ENCODE measurements at regions not wholly inside any gene's neighbourhood (a gene's known extent, or its start where the extent isn't known, plus 50 kb on each side); places are given as distances from the start of the nearest gene placed in this dataset.

- ChIA-PET CTCF (no interaction called here), POLR2A (ENCODE audit: low non-redundant PET) (no interaction called here)
- no peak overlapping the region for H3K27ac ChIP-seq
- DNase-seq (ENCODE audit: low spot score) = no peak
- TF ChIP-seq CTCF (conservative IDR thresholded peaks at IDR 0.05; ENCODE audit: low read depth) = no peak
Measured at GRCh38 chr21:22703521-22703920, 1705.3 kb downstream of the NCAM2 start.

- H3K27ac ChIP-seq = no peak overlapping the region
- no peak for DNase-seq (ENCODE audit: low spot score)
- ChIA-PET POLR2A (ENCODE audit: low non-redundant PET) (no interaction called here), CTCF (no interaction called here)
- TF ChIP-seq CTCF (conservative IDR thresholded peaks at IDR 0.05; ENCODE audit: low read depth) = no peak
Measured at GRCh38 chr21:22710721-22711120, 1712.5 kb downstream of the NCAM2 start.

GRCh38 chr21:22711636-22712035, 1713.4 kb downstream of the NCAM2 start:
- ChIA-PET CTCF (no interaction called here), POLR2A (ENCODE audit: low non-redundant PET) (no interaction called here)
- no peak for TF ChIP-seq CTCF (conservative IDR thresholded peaks at IDR 0.05; ENCODE audit: low read depth)
- no peak overlapping the region for H3K27ac ChIP-seq
- DNase-seq (ENCODE audit: low spot score) = no peak

GRCh38 chr21:22725436-22725835, 1727.2 kb downstream of the NCAM2 start:
- DNase-seq (ENCODE audit: low spot score) = no peak
- no peak overlapping the region for H3K27ac ChIP-seq
- CTCF ChIA-PET = no interaction called here
- POLR2A ChIA-PET (ENCODE audit: low non-redundant PET) = no interaction called here
- no peak for TF ChIP-seq CTCF (conservative IDR thresholded peaks at IDR 0.05; ENCODE audit: low read depth)

GRCh38 chr21:22728091-22728490, 1729.9 kb downstream of the NCAM2 start:
- POLR2A ChIA-PET (ENCODE audit: low non-redundant PET) = no interaction called here
- DNase-seq (ENCODE audit: low spot score) = no peak

GRCh38 chr21:22743085-22743484, 1744.9 kb downstream of the NCAM2 start:
- TF ChIP-seq CTCF (conservative IDR thresholded peaks at IDR 0.05; ENCODE audit: low read depth) = no peak
- ChIA-PET POLR2A (ENCODE audit: low non-redundant PET) (no interaction called here), CTCF (no interaction called here)
- no peak for DNase-seq (ENCODE audit: low spot score)
- no peak overlapping the region for H3K27ac ChIP-seq

More at GRCh38 chr21:22728091-22728490, 1729.9 kb downstream of the NCAM2 start:
- H3K27ac ChIP-seq = no peak overlapping the region
- CTCF ChIA-PET = no interaction called here
- no peak for TF ChIP-seq CTCF (conservative IDR thresholded peaks at IDR 0.05; ENCODE audit: low read depth)

- no peak overlapping the region for H3K27ac ChIP-seq
- ChIA-PET CTCF (interaction anchor here (0.6 kb wide), 1 partner anchor 399 kb away, joined by 4 read pairs; no protein-coding TSS in a partner anchor), POLR2A (ENCODE audit: low non-redundant PET) (no interaction called here)
- no peak for DNase-seq (ENCODE audit: low spot score)
- TF ChIP-seq CTCF (conservative IDR thresholded peaks at IDR 0.05; ENCODE audit: low read depth) = no peak
Measured at GRCh38 chr21:22754746-22755145, 1756.5 kb downstream of the NCAM2 start.
